OCI-LY3 (cell line): ENCODE measurements at regions not wholly inside any gene's neighbourhood (a gene's known extent, or its start where the extent isn't known, plus 50 kb on each side); places are given as distances from the start of the nearest gene placed in this dataset.

Experiments
- H2AFZ ChIP-seq: fragments of 200-600, 300-600 bp; shearing (Covaris generic); 2 replicates; pipeline ENCODE4 v1.6.0; 2014; ENCODE audit warnings: antibody characterized with exemption, low read depth, low read length
- H3K27ac ChIP-seq: fragments of 200-600, 300-600 bp; sonication (generic); 2 replicates; pipeline ENCODE4 v1.5.1; 2014; ENCODE audit warnings: mild to moderate bottlenecking, low read length, moderate library complexity, mixed read lengths
- H3K27me3 ChIP-seq: fragments of 200-600, 300-600 bp; sonication (generic); 2 replicates; pipeline ENCODE4 v1.6.1; 2014; ENCODE audit warnings: low read depth, low read length, mixed read lengths
- H3K36me3 ChIP-seq: fragments of 200-600, 300-600 bp; sonication (generic); replicated peaks from 2 replicates; pipeline ENCODE3; 2014; ENCODE audit warnings: low read depth, low read length, mixed read lengths
- H3K4me1 ChIP-seq: fragments of 300-600, 200-600 bp; sonication (generic); 2 replicates; pipeline ENCODE4 v1.6.1; 2014; ENCODE audit warnings: low read length, mixed read lengths
- H3K4me2 ChIP-seq: fragments of 200-600, 300-600 bp; sonication (generic); 2 replicates; pipeline ENCODE4 v1.6.1; 2014; ENCODE audit warnings: low read length, mixed read lengths
- H3K4me3 ChIP-seq: fragments of 300-600, 200-600 bp; sonication (generic); 2 replicates; pipeline ENCODE4 v1.5.1; 2014; ENCODE audit warnings: antibody characterized with exemption, mild to moderate bottlenecking, low read length, moderate library complexity
- H3K79me2 ChIP-seq: fragments of 300-600, 200-600 bp; shearing (Covaris generic); 2 replicates; pipeline ENCODE4 v1.6.1; 2014; ENCODE audit warnings: mild to moderate bottlenecking, low read length, mixed read lengths
- H3K9ac ChIP-seq: fragments of 300-600, 200-600 bp; shearing (Covaris generic); 2 replicates; pipeline ENCODE4 v1.6.0; 2014; ENCODE audit warnings: mild to moderate bottlenecking, low read length, moderate library complexity
- H3K9me3 ChIP-seq: fragments of 200-600, 300-600 bp; shearing (Covaris generic); 2 replicates; pipeline ENCODE4 v1.6.1; 2014; ENCODE audit warnings: low read length, mixed read lengths; ENCODE audit not compliant: insufficient read depth
- H4K20me1 ChIP-seq: fragments of 200-600, 300-600 bp; sonication (generic); 2 replicates; pipeline ENCODE4 v1.6.1; 2016; ENCODE audit warnings: low read length, mixed read lengths; ENCODE audit not compliant: insufficient read depth
- CTCF ChIP-seq: fragments of 200-600, 300-600 bp; sonication (generic); IDR thresholded peaks from 2 replicates; pipeline ENCODE4 v1.5.1; 2014; ENCODE audit warnings: antibody characterized with exemption, low read length, low read depth
- EZH2phosphoT487 ChIP-seq: fragments of 200-600 bp; shearing (Covaris generic); IDR thresholded peaks from 2 replicates; pipeline ENCODE4 v1.6.1; 2018; ENCODE audit warnings: antibody characterized with exemption, mixed run types, low read depth

DNA sequence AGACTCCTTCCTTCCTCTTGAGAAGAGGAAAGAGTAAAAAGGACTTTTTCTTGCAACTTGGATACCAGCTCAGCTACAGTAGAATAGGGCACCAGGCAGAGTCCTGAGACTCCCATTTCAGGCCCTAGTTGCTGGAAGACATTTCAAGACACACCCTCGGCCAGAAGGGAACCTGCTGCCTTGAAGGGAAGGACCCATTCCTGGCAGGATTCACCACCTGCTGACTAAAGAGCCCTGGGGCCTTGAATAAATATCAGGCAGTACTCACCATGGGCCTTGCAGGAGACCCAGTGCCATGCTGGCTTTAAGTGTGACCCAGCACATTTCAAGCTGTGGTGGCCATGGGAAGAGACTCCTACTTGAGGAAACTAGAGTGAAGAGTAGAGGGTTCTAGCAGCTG, 317.6 kb downstream of the DKK2 start:
- TF ChIP-seq CTCF (no peak), EZH2phosphoT487 (no peak)
- no peaks in the 10 kb centered on the region for H3K4me1 ChIP-seq
- H4K20me1 ChIP-seq: no peaks in the 10 kb centered on the region
- no peaks in the 10 kb centered on the region for H3K9me3 ChIP-seq
- H2AFZ ChIP-seq: no peak overlapping the region
- H3K79me2 ChIP-seq: no peaks in the 10 kb centered on the region
- no peaks in the 10 kb centered on the region for H3K36me3 ChIP-seq
- no peaks in the 10 kb centered on the region for H3K27me3 ChIP-seq
- no peak overlapping the region for H3K4me3 ChIP-seq
- H3K27ac ChIP-seq: no peak overlapping the region
- no peak overlapping the region for H3K4me2 ChIP-seq
- H3K9ac ChIP-seq: no peak overlapping the region

DNA sequence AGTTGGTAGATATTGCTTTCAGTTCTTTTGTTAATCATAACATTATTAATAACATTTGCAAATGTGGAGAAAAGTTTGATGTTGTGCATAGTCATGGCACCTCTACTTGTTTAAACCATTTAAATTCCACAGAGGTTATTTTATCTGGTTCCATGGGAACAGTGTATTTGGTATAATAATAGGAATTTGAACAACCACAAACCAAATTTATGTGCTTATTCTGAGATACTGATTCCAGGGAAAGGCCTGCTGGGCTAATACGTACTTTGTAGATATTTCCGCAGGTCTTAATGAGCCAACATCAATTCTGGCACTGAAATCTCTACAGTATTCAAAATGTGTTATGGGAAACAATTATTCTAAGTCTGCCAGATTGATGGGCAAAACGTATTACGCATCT, 319.0 kb downstream of the DKK2 start:
- H3K79me2 ChIP-seq: no peaks in the 10 kb centered on the region
- H3K36me3 ChIP-seq: no peaks in the 10 kb centered on the region
- no peaks in the 10 kb centered on the region for H3K9me3 ChIP-seq
- H3K27me3 ChIP-seq: no peaks in the 10 kb centered on the region
- H3K27ac ChIP-seq: no peak overlapping the region
- no peak overlapping the region for H3K4me2 ChIP-seq
- TF ChIP-seq EZH2phosphoT487: no peak
- no peak for TF ChIP-seq CTCF
- no peak overlapping the region for H2AFZ ChIP-seq
- no peaks in the 10 kb centered on the region for H4K20me1 ChIP-seq
- no peak overlapping the region for H3K9ac ChIP-seq
- no peaks in the 10 kb centered on the region for H3K4me1 ChIP-seq
- H3K4me3 ChIP-seq: no peak overlapping the region

GRCh38 chr4:106715825-106716224, 320.3 kb downstream of the DKK2 start:
- no peaks in the 10 kb centered on the region for H3K36me3 ChIP-seq
- H3K9ac ChIP-seq: no peak overlapping the region
- H3K4me2 ChIP-seq: no peak overlapping the region
- no peak overlapping the region for H3K4me3 ChIP-seq
- H3K4me1 ChIP-seq: no peaks in the 10 kb centered on the region
- no peak overlapping the region for H3K27ac ChIP-seq
- no peaks in the 10 kb centered on the region for H4K20me1 ChIP-seq
- H3K27me3 ChIP-seq: no peaks in the 10 kb centered on the region
- no peak overlapping the region for H2AFZ ChIP-seq
- TF ChIP-seq EZH2phosphoT487 (no peak), CTCF (no peak)
- no peaks in the 10 kb centered on the region for H3K79me2 ChIP-seq
- H3K9me3 ChIP-seq: no peaks in the 10 kb centered on the region

DNA sequence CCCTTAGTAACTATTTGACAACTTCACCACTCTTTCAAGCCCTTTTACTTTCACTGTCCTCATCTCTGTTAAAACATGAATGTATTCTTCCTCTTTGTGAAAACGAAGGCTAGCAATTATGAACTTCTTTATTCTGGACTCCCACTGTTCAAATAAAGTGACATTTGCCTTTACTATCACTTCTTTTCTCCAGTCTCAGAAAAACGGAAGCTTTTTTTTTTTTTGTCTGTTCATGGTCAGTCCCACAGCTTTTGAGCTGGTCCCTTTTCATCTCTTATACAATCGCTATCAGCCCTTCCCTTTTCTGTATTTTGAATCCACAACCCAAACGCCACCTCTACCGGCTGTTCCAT, 327.7 kb downstream of the DKK2 start:
- H3K4me2 ChIP-seq: peak overlapping the region; percentile 53
- no peak overlapping the region for H3K9ac ChIP-seq
- peak overlapping the region; percentile 54 for H3K27ac ChIP-seq
- H3K4me1 ChIP-seq: peaks cover 17% of the 10 kb centered on the region
- no peak for TF ChIP-seq CTCF
- no peak for TF ChIP-seq EZH2phosphoT487
- peak overlapping the region; percentile 24 for H3K4me3 ChIP-seq
- no peaks in the 10 kb centered on the region for H3K36me3 ChIP-seq
- peak overlapping the region; percentile 62 for H2AFZ ChIP-seq
- H3K9me3 ChIP-seq: no peaks in the 10 kb centered on the region
- no peaks in the 10 kb centered on the region for H3K79me2 ChIP-seq
- no peaks in the 10 kb centered on the region for H4K20me1 ChIP-seq
- no peaks in the 10 kb centered on the region for H3K27me3 ChIP-seq
